A673 (cell line): ENCODE measurements at regions not wholly inside any gene's neighbourhood (a gene's known extent, or its start where the extent isn't known, plus 50 kb on each side); places are given as distances from the start of the nearest gene placed in this dataset.

Experiments
- BruUV-seq: library from RNA; stranded (reverse); fragments of 400-500 nt; replicated peaks from 2 replicates; lab custom pipeline; 2021; lab: Mats Ljungman, UMichigan
- CTCF ChIA-PET: fragments of 300-600 bp; sonication (Branson Sonifier 250); formaldehyde crosslinking; loops from one replicate; lab custom pipeline; 2022; ENCODE audit warnings: antibody characterized with exemption; lab: Charles Lee
- POLR2A ChIA-PET: fragments of 300-600 bp; sonication (Branson Sonifier 250); formaldehyde crosslinking; loops from one replicate; lab custom pipeline; 2022; ENCODE audit warnings: antibody characterized with exemption; ENCODE audit not compliant: low non-redundant PET; lab: Charles Lee
- DNase-seq: peaks from one replicate; pipeline ENCODE4 v3.0.0-alpha.2; 2015; ENCODE audit warnings: low spot score
- H3K27ac ChIP-seq: fragments of 200-600 bp; sonication (generic); 2 replicates; pipeline ENCODE4 v1.5.1; 2016; ENCODE audit warnings: mixed run types, low read depth, mild to moderate bottlenecking, mixed read lengths, antibody characterized with exemption, low read length; ENCODE audit not compliant: poor library complexity, severe bottlenecking
- H3K27me3 ChIP-seq: fragments of 200-600 bp; sonication (generic); replicated peaks from 2 replicates; pipeline ENCODE4 v1.6.1; 2017; ENCODE audit warnings: mixed run types, low read depth, mild to moderate bottlenecking, mixed read lengths, antibody characterized with exemption, low read length; ENCODE audit not compliant: insufficient read depth, poor library complexity
- H3K36me3 ChIP-seq: fragments of 200-600 bp; sonication (generic); 2 replicates; pipeline ENCODE4 v1.6.1; 2016; ENCODE audit warnings: mixed run types, mild to moderate bottlenecking, mixed read lengths, antibody characterized with exemption, low read length; ENCODE audit not compliant: insufficient read depth, poor library complexity, severe bottlenecking
- H3K4me1 ChIP-seq: fragments of 200-600 bp; sonication (generic); 2 replicates; pipeline ENCODE4 v1.6.1; 2017; ENCODE audit warnings: mixed run types, mild to moderate bottlenecking, mixed read lengths, antibody characterized with exemption, low read length; ENCODE audit not compliant: insufficient read depth, poor library complexity, severe bottlenecking
- H3K4me3 ChIP-seq: fragments of 200-600 bp; sonication (generic); 2 replicates; pipeline ENCODE4 v1.5.1; 2016; ENCODE audit warnings: low read depth, mixed run types, mild to moderate bottlenecking, mixed read lengths, low read length; ENCODE audit not compliant: poor library complexity, severe bottlenecking
- H3K9me3 ChIP-seq: fragments of 200-600 bp; sonication (generic); 2 replicates; pipeline ENCODE4 v1.6.1; 2016; ENCODE audit warnings: mixed run types, low read depth, mild to moderate bottlenecking, mixed read lengths, antibody characterized with exemption, low read length; ENCODE audit not compliant: poor library complexity, severe bottlenecking
- EZH2 ChIP-seq: fragments of 200-600 bp; sonication (generic); IDR thresholded peaks from 2 replicates; pipeline ENCODE4 v1.6.1; 2017; ENCODE audit warnings: borderline replicate concordance, low read depth, mild to moderate bottlenecking, mixed read lengths, antibody characterized with exemption, low read length; ENCODE audit not compliant: poor library complexity, severe bottlenecking
- intact Hi-C: fragments of 100-400 bp; cut with micrococcal nuclease; formaldehyde crosslinking; loops from one replicate; pipeline ENCODE4 v1.10.0; 2022; ENCODE audit not compliant: unreplicated experiment
- TF ChIP-seq, protein P1 (sequence below): fragments of 300-800, 200-600 bp; sonication (generic); conservative IDR thresholded peaks from 2 replicates; pipeline ENCODE4 v1.5.1; 2017; ENCODE audit warnings: low read depth, mild to moderate bottlenecking, antibody characterized with exemption, low read length, moderate library complexity, mixed read lengths

DNA sequence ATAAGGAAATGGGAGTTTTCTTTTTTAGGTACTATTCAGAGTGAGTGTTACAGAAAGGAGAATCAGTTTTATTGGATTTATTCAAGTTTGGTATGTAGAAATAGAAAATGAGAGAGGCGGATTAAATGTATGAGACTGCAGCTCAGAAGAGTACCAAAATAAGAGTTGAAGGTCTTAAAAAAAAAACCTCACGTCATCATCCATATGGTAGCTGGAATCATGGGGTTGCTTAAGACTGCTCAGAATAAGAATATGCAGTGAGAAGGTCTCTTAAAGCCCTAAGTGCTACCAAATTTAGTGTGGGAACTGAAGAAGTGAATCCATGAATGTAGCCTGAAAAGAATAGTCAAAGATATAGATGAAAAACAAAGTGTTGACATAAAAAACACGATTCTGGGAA lies 825.5 kb upstream of the SEL1L start:
- DNase-seq = no peak
- TF ChIP-seq EZH2 = no peak
- TF ChIP-seq, protein P1, sequence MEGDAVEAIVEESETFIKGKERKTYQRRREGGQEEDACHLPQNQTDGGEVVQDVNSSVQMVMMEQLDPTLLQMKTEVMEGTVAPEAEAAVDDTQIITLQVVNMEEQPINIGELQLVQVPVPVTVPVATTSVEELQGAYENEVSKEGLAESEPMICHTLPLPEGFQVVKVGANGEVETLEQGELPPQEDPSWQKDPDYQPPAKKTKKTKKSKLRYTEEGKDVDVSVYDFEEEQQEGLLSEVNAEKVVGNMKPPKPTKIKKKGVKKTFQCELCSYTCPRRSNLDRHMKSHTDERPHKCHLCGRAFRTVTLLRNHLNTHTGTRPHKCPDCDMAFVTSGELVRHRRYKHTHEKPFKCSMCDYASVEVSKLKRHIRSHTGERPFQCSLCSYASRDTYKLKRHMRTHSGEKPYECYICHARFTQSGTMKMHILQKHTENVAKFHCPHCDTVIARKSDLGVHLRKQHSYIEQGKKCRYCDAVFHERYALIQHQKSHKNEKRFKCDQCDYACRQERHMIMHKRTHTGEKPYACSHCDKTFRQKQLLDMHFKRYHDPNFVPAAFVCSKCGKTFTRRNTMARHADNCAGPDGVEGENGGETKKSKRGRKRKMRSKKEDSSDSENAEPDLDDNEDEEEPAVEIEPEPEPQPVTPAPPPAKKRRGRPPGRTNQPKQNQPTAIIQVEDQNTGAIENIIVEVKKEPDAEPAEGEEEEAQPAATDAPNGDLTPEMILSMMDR = no peak
- intact Hi-C loops = no loop called here
- Histone ChIP-seq H3K27ac (no peak overlapping the region), H3K27me3 (no peaks in the 10 kb centered on the region), H3K4me1 (no peaks in the 10 kb centered on the region), H3K4me3 (no peak overlapping the region), H3K36me3 (no peaks in the 10 kb centered on the region), H3K9me3 (no peaks in the 10 kb centered on the region)
- CTCF ChIA-PET = no interaction called here
- no TSS peak for BruUV-seq
- POLR2A ChIA-PET = no interaction called here

- H3K9me3 ChIP-seq = peaks cover 3% of the 10 kb centered on the region
- H3K4me3 ChIP-seq = no peak overlapping the region
- TF ChIP-seq, protein P1 = no peak
- no peak for TF ChIP-seq EZH2
- H3K4me1 ChIP-seq = no peaks in the 10 kb centered on the region
- intact Hi-C loops = no loop called here
- ChIA-PET CTCF (no interaction called here), POLR2A (no interaction called here)
- no peak overlapping the region for H3K27ac ChIP-seq
- H3K36me3 ChIP-seq = no peaks in the 10 kb centered on the region
- H3K27me3 ChIP-seq = no peaks in the 10 kb centered on the region
- DNase-seq = no peak
- BruUV-seq = no TSS peak
Observed at GRCh38 chr14:82362452-82362851, 828.8 kb upstream of the SEL1L start.

- Histone ChIP-seq H3K27ac (no peak overlapping the region), H3K27me3 (no peaks in the 10 kb centered on the region), H3K36me3 (no peaks in the 10 kb centered on the region), H3K4me3 (no peak overlapping the region), H3K9me3 (peaks cover 3% of the 10 kb centered on the region), H3K4me1 (no peaks in the 10 kb centered on the region)
- no peak for DNase-seq
- POLR2A ChIA-PET = no interaction called here
- CTCF ChIA-PET = no interaction called here
- BruUV-seq = no TSS peak
- TF ChIP-seq, protein P1 = no peak
- TF ChIP-seq EZH2 = no peak
- intact Hi-C loops = no loop called here
Observed at GRCh38 chr14:82365471-82365870, 831.8 kb upstream of the SEL1L start.

DNA sequence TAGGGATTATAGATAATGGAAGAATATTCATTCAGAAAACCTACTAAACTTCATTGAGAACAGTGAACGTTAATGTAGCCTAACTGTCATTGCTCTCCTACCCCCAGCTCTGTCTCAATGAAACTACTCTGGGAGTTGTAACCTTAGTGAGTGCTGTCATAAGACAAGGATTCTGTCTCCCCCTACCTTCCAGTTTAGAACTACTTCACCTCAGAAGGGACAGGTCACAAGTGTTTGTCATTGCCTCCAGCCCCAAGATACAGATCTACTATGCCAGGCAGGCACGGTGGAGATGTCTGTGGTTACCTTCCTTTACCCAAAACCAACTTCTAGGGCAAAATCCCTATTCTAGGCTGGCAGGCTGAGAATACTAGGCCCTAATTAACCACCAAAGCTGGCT lies 833.1 kb upstream of the SEL1L start:
- BruUV-seq = no TSS peak
- peaks cover 3% of the 10 kb centered on the region for H3K9me3 ChIP-seq
- no peaks in the 10 kb centered on the region for H3K4me1 ChIP-seq
- DNase-seq = no peak
- no peaks in the 10 kb centered on the region for H3K27me3 ChIP-seq
- POLR2A ChIA-PET = no interaction called here
- H3K36me3 ChIP-seq = no peaks in the 10 kb centered on the region
- no peak for TF ChIP-seq EZH2
- TF ChIP-seq, protein P1 = no peak
- CTCF ChIA-PET = no interaction called here
- H3K4me3 ChIP-seq = no peak overlapping the region
- H3K27ac ChIP-seq = no peak overlapping the region
- intact Hi-C loops = no loop called here
